HepG2 (cell line): ENCODE measurements at regions not wholly inside any gene's neighbourhood (a gene's known extent, or its start where the extent isn't known, plus 50 kb on each side); places are given as distances from the start of the nearest gene placed in this dataset.

ENCODE experiments used
- ATAD3A ChIP-seq: sonication (generic); formaldehyde crosslinking; IDR thresholded peaks from 2 replicates; pipeline ENCODE4 v1.4.0; 2020; ENCODE audit warnings: missing genetic modification reagents
- BCL6 ChIP-seq: IDR thresholded peaks from 2 replicates; pipeline ENCODE4 v1.6.1; 2016; ENCODE audit warnings: missing genetic modification reagents, missing compliant biosample characterization
- EZH2 ChIP-seq: conservative IDR thresholded peaks from 2 replicates; pipeline ENCODE4 v1.6.1; 2012; ENCODE audit warnings: mild to moderate bottlenecking, low read depth, low read length, moderate library complexity
- HDAC1 ChIP-seq: sonication (generic); formaldehyde crosslinking; IDR thresholded peaks from 2 replicates; pipeline ENCODE4 v1.5.1; 2020; ENCODE audit warnings: mild to moderate bottlenecking, missing genetic modification reagents
- HES4 ChIP-seq: sonication (generic); formaldehyde crosslinking; IDR thresholded peaks from 2 replicates; pipeline ENCODE4 v1.9.0; 2021; ENCODE audit warnings: mild to moderate bottlenecking, missing genetic modification reagents, borderline replicate concordance
- HOXA3 ChIP-seq: sonication (generic); formaldehyde crosslinking; IDR thresholded peaks from 2 replicates; pipeline ENCODE4 v1.5.0; 2020; ENCODE audit warnings: missing genetic modification reagents
- KLF16 ChIP-seq, 2 experiments: sonication (generic) in 1 of 2; formaldehyde crosslinking in 1 of 2; IDR thresholded peaks; 2 replicates each; pipeline versions ENCODE4 v1.6.1 to v1.8.0; 2016 to 2023; ENCODE audit warnings: missing genetic modification reagents in 2 of 2, missing compliant biosample characterization in 1 of 2
- MIER2 ChIP-seq: IDR thresholded peaks from 2 replicates; pipeline ENCODE4 v1.6.1; 2016; ENCODE audit warnings: missing biosample characterization, missing genetic modification reagents
- NR2F2 ChIP-seq: IDR thresholded peaks from 2 replicates; pipeline ENCODE4 v1.6.1; 2012; ENCODE audit warnings: low read depth, inconsistent platforms, borderline replicate concordance
- PPARG ChIP-seq: conservative IDR thresholded peaks from 2 replicates; pipeline ENCODE4 v1.6.1; 2016; ENCODE audit warnings: missing biosample characterization, missing genetic modification reagents
- ZBTB38 ChIP-seq: sonication (generic); formaldehyde crosslinking; IDR thresholded peaks from 2 replicates; pipeline ENCODE4 v1.5.1; 2020; ENCODE audit warnings: mild to moderate bottlenecking, missing genetic modification reagents
- ZNF451 ChIP-seq: sonication (generic); formaldehyde crosslinking; IDR thresholded peaks from 2 replicates; pipeline ENCODE4 v1.5.0; 2020; ENCODE audit warnings: mild to moderate bottlenecking, missing genetic modification reagents
- ZNF629 ChIP-seq: sonication (generic); formaldehyde crosslinking; conservative IDR thresholded peaks from 2 replicates; pipeline ENCODE4 v1.5.0; 2020; ENCODE audit warnings: missing genetic modification reagents
- ZNF724P ChIP-seq: sonication (generic); formaldehyde crosslinking; IDR thresholded peaks from 2 replicates; pipeline ENCODE4 v1.8.0; 2022; ENCODE audit warnings: missing genetic modification reagents, borderline replicate concordance
- ZZZ3 ChIP-seq: sonication (generic); formaldehyde crosslinking; IDR thresholded peaks from 2 replicates; pipeline ENCODE4 v1.4.0; 2020; ENCODE audit warnings: missing genetic modification reagents, mild to moderate bottlenecking, borderline replicate concordance
- TF ChIP-seq, protein P1 (sequence below): IDR thresholded peaks from 2 replicates; pipeline ENCODE4 v1.6.1; 2016; ENCODE audit warnings: mild to moderate bottlenecking
- TF ChIP-seq, protein P2 (sequence below): IDR thresholded peaks from 2 replicates; pipeline ENCODE4 v1.6.1; 2012; ENCODE audit warnings: inconsistent platforms
- TF ChIP-seq, protein P3 (sequence below): sonication (generic); formaldehyde crosslinking; IDR thresholded peaks from 2 replicates; pipeline ENCODE4 v1.5.1; 2020; ENCODE audit warnings: mild to moderate bottlenecking, moderate library complexity, missing genetic modification reagents
- TF ChIP-seq, protein P4 (sequence below): sonication (generic); formaldehyde crosslinking; IDR thresholded peaks from 2 replicates; pipeline ENCODE4 v1.8.1; 2023; ENCODE audit warnings: mild to moderate bottlenecking, moderate library complexity, missing genetic modification reagents
- TF ChIP-seq, protein P5 (sequence below): sonication (generic); formaldehyde crosslinking; IDR thresholded peaks from 2 replicates; pipeline ENCODE4 v1.5.0; 2020; ENCODE audit warnings: missing genetic modification reagents
- TF ChIP-seq, protein P6 (sequence below): sonication (generic); formaldehyde crosslinking; conservative IDR thresholded peaks from 2 replicates; pipeline ENCODE4 v1.4.0; 2020; ENCODE audit warnings: missing genetic modification reagents
- TF ChIP-seq, protein P7 (sequence below): sonication (generic); formaldehyde crosslinking; IDR thresholded peaks from 2 replicates; pipeline ENCODE4 v1.4.0; 2020; ENCODE audit warnings: missing genetic modification reagents

DNA sequence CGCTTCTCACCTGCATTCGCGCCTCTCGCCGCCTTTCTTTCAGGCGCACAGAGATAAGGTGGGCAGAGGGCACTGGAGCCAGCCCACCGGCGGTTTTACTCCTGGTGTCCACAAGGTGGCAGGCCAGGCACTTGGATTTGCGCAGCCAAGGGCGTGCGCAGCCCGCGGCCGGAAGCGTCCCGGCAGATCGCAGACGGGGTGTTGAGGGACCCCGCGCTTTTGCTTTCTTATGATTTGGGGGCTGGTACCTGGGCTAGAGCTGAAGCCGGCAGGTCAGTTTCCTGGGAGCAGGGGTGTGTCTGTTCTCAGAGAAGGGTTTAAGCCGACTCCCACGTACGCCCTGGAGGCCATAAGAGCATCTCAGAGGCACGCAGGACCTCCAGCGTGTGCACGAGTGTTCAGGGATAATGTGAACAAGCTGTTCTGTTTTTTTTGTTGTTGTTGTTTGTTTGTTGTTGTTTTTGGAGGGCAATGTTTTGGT, 305.6 kb upstream of the CXCR4 start (continued):
- TF ChIP-seq, protein P1, sequence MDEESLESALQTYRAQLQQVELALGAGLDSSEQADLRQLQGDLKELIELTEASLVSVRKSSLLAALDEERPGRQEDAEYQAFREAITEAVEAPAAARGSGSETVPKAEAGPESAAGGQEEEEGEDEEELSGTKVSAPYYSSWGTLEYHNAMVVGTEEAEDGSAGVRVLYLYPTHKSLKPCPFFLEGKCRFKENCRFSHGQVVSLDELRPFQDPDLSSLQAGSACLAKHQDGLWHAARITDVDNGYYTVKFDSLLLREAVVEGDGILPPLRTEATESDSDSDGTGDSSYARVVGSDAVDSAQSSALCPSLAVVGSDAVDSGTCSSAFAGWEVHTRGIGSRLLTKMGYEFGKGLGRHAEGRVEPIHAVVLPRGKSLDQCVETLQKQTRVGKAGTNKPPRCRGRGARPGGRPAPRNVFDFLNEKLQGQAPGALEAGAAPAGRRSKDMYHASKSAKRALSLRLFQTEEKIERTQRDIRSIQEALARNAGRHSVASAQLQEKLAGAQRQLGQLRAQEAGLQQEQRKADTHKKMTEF (CRISPR knock-in tag), result peak; percentile 55; the same call in 1 of the 2 replicates
- TF ChIP-seq EZH2 (no peak), ZNF451 (CRISPR knock-in tag) (0 out of 2 replicates have a peak, but pooled peaks have one; percentile 57), MIER2 (CRISPR knock-in tag) (peak; percentile 62; the same call in 1 of the 2 replicates), ZBTB38 (CRISPR knock-in tag) (peak; percentile 38; the same call in 1 of the 2 replicates), PPARG (0 out of 2 replicates have a peak, but pooled peaks have one; percentile 44), ZZZ3 (no peak), ATAD3A (CRISPR knock-in tag) (no peak), HOXA3 (CRISPR knock-in tag) (peak; percentile 59), KLF16 (CRISPR knock-in tag; IDR thresholded peaks at IDR 0.05) (0 out of 4 replicates have a peak, but pooled peaks of 1 of the 2 experiments have one; percentile 40), BCL6 (CRISPR knock-in tag) (no peak), NR2F2 (no peak), HES4 (no peak), ZNF724P (peak; percentile 22; the same call in 1 of the 2 replicates), HDAC1 (peak; percentile 56), ZNF629 (CRISPR knock-in tag) (no peak)
- TF ChIP-seq, protein P2, sequence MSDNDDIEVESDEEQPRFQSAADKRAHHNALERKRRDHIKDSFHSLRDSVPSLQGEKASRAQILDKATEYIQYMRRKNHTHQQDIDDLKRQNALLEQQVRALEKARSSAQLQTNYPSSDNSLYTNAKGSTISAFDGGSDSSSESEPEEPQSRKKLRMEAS, result peak; percentile 67
- TF ChIP-seq, protein P3, sequence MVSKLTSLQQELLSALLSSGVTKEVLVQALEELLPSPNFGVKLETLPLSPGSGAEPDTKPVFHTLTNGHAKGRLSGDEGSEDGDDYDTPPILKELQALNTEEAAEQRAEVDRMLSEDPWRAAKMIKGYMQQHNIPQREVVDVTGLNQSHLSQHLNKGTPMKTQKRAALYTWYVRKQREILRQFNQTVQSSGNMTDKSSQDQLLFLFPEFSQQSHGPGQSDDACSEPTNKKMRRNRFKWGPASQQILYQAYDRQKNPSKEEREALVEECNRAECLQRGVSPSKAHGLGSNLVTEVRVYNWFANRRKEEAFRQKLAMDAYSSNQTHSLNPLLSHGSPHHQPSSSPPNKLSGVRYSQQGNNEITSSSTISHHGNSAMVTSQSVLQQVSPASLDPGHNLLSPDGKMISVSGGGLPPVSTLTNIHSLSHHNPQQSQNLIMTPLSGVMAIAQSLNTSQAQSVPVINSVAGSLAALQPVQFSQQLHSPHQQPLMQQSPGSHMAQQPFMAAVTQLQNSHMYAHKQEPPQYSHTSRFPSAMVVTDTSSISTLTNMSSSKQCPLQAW, result peak; percentile 68; the same call in 1 of the 2 replicates
- TF ChIP-seq, protein P4, sequence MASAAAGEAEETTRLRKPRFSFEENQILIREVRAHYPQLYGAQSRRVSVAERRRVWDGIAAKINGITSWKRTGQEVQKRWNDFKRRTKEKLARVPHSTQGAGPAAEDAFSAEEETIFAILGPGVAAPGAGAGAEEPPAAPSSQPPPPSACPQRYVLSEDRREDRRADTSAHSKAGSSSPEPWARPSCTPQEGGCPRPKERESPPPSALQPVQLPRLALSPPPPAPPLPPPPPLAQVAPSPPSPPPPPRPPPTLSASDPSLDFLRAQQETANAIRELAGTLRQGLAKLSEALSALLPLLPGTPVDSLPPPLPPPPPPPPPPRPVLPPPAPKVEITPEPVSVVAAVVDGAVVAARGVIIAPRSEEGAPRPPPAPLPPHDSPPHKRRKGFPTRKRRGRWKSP (CRISPR knock-in tag), result peak; percentile 92
- TF ChIP-seq, protein P5, sequence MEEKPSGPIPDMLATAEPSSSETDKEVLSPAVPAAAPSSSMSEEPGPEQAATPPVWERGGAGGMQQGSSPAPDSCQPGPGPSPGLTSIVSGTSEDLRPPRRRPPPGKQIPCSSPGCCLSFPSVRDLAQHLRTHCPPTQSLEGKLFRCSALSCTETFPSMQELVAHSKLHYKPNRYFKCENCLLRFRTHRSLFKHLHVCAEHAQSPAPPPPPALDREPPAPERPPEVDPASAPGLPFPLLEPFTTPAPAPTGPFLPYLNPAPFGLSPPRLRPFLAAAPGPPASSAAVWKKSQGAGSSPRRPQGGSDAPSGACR (CRISPR knock-in tag), result no peak
- TF ChIP-seq, protein P6, sequence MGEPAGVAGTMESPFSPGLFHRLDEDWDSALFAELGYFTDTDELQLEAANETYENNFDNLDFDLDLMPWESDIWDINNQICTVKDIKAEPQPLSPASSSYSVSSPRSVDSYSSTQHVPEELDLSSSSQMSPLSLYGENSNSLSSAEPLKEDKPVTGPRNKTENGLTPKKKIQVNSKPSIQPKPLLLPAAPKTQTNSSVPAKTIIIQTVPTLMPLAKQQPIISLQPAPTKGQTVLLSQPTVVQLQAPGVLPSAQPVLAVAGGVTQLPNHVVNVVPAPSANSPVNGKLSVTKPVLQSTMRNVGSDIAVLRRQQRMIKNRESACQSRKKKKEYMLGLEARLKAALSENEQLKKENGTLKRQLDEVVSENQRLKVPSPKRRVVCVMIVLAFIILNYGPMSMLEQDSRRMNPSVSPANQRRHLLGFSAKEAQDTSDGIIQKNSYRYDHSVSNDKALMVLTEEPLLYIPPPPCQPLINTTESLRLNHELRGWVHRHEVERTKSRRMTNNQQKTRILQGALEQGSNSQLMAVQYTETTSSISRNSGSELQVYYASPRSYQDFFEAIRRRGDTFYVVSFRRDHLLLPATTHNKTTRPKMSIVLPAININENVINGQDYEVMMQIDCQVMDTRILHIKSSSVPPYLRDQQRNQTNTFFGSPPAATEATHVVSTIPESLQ (CRISPR knock-in tag), result no peak
- TF ChIP-seq, protein P7, sequence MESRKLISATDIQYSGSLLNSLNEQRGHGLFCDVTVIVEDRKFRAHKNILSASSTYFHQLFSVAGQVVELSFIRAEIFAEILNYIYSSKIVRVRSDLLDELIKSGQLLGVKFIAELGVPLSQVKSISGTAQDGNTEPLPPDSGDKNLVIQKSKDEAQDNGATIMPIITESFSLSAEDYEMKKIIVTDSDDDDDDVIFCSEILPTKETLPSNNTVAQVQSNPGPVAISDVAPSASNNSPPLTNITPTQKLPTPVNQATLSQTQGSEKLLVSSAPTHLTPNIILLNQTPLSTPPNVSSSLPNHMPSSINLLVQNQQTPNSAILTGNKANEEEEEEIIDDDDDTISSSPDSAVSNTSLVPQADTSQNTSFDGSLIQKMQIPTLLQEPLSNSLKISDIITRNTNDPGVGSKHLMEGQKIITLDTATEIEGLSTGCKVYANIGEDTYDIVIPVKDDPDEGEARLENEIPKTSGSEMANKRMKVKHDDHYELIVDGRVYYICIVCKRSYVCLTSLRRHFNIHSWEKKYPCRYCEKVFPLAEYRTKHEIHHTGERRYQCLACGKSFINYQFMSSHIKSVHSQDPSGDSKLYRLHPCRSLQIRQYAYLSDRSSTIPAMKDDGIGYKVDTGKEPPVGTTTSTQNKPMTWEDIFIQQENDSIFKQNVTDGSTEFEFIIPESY (CRISPR knock-in tag), result no peak
